ENCODE measurements at regions not wholly inside any gene's neighbourhood (a gene's known extent, or its start where the extent isn't known, plus 50 kb on each side); places are given as distances from the start of the nearest gene placed in this dataset.

GRCh38 chr15:97903971-97904572 is 56.4 kb upstream of the ARRDC4 start:
- no peaks in the 10 kb centered on the region for H3K27me3 Mint-ChIP-seq
- no peaks in the 10 kb centered on the region for H3K4me1 Mint-ChIP-seq
- no peaks in the 10 kb centered on the region for H3K9me3 Mint-ChIP-seq
- ChIA-PET POLR2A (no interaction called here), CTCF (interaction anchor here (2.0 kb wide), 1 partner anchor 274 kb away, joined by 12 read pairs; no protein-coding TSS in a partner anchor)
- no peaks in the 10 kb centered on the region for H3K36me3 Mint-ChIP-seq (ENCODE audit: low read depth)
- no peak overlapping the region for H3K27ac Mint-ChIP-seq
- no peak for DNase-seq
- H3K4me3 Mint-ChIP-seq: no peak overlapping the region

GRCh38 chr15:97909291-97909891 is 51.1 kb upstream of the ARRDC4 start:
- no peaks in the 10 kb centered on the region for H3K27me3 Mint-ChIP-seq
- no peak overlapping the region for H3K4me3 Mint-ChIP-seq
- no peaks in the 10 kb centered on the region for H3K9me3 Mint-ChIP-seq
- no peaks in the 10 kb centered on the region for H3K36me3 Mint-ChIP-seq (ENCODE audit: low read depth)
- no peaks in the 10 kb centered on the region for H3K4me1 Mint-ChIP-seq
- CTCF ChIA-PET: interaction anchor here (1.0 to 2.8 kb wide), 2 partner anchors 10 to 269 kb away, joined by 5 to 20 read pairs; no protein-coding TSS in a partner anchor
- H3K27ac Mint-ChIP-seq: no peak overlapping the region
- POLR2A ChIA-PET: no interaction called here
- peak; percentile 34 for DNase-seq
